ENCODE measurements at regions not wholly inside any gene's neighbourhood (a gene's known extent, or its start where the extent isn't known, plus 50 kb on each side); places are given as distances from the start of the nearest gene placed in this dataset.

- TF ChIP-seq EZH2phosphoT487 (IDR thresholded peaks at IDR 0.05; ENCODE audit: borderline replicate concordance, low read depth, low read length) (no peak), CTCF (conservative IDR thresholded peaks at IDR 0.05; ENCODE audit: low read length) (no peak)
Measured at GRCh38 chr18:75524841-75525240, 97.3 kb upstream of the SMIM21 start.
